GM18502 (cell line): ENCODE measurements at regions not wholly inside any gene's neighbourhood (a gene's known extent, or its start where the extent isn't known, plus 50 kb on each side); places are given as distances from the start of the nearest gene placed in this dataset.
"Not testable (repeated sequence)": the region's sequence is repeated elsewhere in the genome, so short reads cannot be mapped to it uniquely, and the experiment has no call there.

Source experiments
- ATAC-seq: cut with Tn5 transposase; IDR thresholded peaks from one replicate; pipeline ENCODE4 v1.9.1; 2021; ENCODE audit warnings: mild to moderate bottlenecking; ENCODE audit not compliant: unreplicated experiment, poor library complexity

DNA sequence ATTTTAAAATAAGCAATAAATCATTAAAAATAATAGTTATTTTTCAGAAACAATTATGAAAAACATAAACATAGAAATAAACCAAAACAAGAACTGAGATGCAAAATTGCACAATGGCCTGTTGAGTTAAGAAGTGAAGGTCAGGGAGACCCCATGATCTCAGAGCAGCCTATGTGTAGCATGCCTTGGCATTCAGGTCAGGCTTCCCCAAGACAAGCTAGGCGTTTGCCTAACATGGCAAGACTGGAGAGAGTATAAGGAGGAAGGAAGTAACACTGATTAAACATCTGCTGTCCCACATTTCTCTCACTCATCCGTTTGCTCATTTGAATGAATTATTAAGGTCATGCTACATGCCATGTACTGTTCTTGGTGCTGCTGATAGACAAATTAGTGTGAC is 291.8 kb downstream of the TSHZ3 start:
- ATAC-seq = no peak

DNA sequence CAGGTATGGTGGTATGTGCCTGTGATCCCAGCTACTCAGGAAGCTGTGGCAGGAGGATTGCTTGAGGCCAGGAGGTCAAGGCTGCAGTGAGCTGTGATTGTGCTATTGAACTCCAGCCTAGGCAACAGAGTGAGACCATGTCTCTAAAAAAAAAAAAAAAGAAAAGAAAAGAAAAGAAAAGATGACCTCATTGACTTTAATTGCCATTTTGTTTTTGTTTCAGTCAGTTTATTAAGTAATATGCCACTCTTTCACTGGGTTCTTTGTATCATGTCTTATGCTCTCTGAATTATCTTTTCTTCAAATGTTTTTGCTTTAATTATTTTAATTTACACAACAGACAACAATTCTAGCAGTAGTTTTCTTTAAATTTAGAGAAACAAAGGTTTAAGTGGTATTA is 293.8 kb downstream of the TSHZ3 start:
- no peak for ATAC-seq

DNA sequence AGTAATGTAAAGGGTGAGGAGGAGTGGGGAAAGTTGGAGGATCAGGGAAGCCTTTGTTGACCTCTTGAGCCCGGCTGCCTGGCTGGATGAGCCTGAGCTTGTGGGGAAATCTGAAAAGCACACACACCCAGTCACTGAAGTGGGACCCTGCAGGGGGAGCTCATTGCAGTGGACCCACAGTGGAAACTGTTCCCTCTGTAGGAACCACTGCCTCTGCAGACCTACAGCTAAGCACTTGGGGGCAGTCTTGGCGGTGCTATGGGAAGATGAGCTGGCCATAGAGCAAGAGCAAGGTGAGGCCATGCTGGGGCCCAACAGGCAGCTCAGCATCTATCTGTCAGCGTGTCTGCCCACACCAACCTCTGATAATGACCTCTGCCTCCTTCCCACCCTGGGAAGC is 294.8 kb downstream of the TSHZ3 start:
- ATAC-seq = no peak

GRCh38 chr19:31049431-31049830 is 299.8 kb downstream of the TSHZ3 start:
- ATAC-seq = no peak

- ATAC-seq = no peak
Measured at GRCh38 chr19:31046024-31046423, 303.2 kb downstream of the TSHZ3 start.

GRCh38 chr19:31041461-31041860 is 307.8 kb downstream of the TSHZ3 start:
- no peak for ATAC-seq

DNA sequence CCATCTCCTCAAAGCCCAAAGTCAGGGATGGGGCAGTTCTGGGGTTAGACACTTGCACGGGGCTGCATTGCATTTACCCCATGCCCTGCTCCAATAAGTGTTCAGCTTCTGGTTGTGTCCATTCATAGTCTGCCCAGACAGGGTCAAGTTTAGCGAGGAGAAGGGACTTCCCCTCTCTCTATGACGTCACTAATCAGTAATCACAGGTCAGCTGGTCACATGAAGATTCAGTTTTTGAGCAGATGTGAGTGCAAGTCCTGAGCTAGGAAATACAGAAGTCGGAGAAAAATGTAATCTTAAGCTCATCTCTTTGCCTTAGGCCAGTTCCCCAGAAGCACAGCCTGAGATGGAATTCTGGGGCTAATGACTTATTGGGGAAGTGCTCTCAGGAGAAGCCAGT is 310.1 kb downstream of the TSHZ3 start:
- ATAC-seq = no peak

DNA sequence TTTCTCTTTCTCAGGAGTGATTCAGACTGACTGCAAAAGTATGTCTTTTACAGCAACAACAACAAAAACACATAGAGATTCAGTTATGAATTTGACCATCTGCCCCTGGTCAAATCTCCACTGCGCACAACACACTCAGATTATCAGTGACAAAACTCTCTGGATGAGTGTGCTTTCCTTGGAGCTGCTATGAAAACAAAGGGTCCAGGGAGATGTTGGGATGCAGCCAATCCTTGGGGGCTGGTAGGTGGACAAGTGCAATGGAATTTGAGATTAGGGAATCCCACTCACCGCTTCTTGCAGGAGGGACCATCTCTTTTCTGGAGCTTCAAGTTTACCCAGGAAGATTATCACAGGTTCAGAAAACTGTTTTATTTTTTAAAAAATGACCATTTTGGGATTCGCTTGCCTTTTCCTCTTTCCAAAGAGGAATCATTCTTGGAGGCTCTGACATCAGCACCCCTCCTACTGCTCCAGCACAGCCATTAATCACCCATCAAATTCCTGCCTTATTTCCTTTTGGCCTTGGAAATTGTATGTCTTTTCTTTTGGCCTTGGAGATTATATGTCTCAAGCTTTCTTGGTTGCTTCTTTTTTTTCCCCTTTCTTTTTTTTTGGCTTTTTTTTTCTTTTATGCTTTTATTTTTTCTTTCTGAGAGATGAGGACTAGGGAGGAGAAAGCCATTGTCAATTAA is 311.8 kb downstream of the TSHZ3 start:
- ATAC-seq = no peak

GRCh38 chr19:31031455-31031854 is 317.8 kb downstream of the TSHZ3 start:
- ATAC-seq = not testable (repeated sequence)

- no peak for ATAC-seq
Measured at GRCh38 chr19:31023038-31023437, 326.2 kb downstream of the TSHZ3 start.

- ATAC-seq = no peak
Measured at GRCh38 chr19:31018936-31019335, 330.3 kb downstream of the TSHZ3 start.

- ATAC-seq = no peak
Measured at GRCh38 chr19:31015778-31016177, 333.5 kb downstream of the TSHZ3 start.

GRCh38 chr19:31014668-31015067 is 334.6 kb downstream of the TSHZ3 start:
- ATAC-seq = no peak

DNA sequence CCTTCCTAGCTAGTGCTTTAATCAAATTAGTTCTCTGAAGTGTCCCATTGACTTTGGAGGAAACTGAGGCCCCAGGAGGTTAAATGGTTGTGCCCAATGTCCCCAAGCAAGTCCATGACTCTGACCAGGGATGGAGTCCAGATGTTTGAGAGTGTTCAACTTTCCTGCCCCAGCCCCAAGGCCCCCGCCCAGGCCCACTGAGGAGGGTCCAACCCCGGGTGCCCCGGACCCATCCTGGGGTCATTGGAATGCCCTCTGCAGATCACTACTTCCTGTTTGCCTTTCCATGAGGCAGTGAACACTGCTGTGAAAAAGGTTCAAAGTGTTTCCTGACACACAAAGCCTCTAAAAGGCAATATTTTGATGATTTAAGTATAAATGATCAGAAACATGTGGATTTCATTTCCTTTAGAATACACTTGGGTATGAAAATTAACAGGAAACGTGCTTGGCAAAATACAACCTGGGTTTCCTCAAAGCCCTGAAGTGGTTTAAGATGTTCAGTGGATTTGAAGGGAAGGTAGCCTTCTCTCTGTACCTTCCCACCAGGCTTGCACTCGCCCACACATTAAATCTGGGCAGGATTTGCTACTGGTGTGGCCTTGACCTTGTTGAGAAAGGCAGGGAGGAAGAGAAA is 335.7 kb downstream of the TSHZ3 start:
- ATAC-seq = no peak

- ATAC-seq = no peak
Measured at GRCh38 chr19:31002518-31003244, 346.6 kb downstream of the TSHZ3 start.

DNA sequence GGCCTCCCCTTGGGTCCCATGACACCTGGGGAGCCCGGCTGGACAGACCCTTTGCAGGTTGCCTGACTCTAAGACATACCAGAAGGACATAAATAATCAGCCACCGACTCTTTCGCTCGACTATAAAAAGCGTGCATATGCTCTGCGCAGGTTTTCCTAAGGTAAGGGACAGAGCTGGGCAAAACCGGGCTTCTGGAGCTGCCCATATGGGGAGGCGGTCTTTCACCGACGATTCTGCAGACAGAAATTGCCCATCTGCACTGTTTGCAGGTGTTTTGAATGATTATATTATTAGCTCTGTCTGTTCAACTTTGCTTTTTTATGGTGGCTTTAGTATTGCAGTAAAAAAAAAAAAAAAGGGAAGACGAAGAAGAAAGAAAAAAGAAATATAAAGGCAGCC is 347.2 kb downstream of the TSHZ3 start:
- ATAC-seq = no peak

GRCh38 chr19:31000913-31001312 is 348.3 kb downstream of the TSHZ3 start:
- no peak for ATAC-seq

- no peak for ATAC-seq
Measured at GRCh38 chr19:30999726-31000125, 349.5 kb downstream of the TSHZ3 start.

- no peak for ATAC-seq
Measured at GRCh38 chr19:30997222-30997621, 352.0 kb downstream of the TSHZ3 start.

GRCh38 chr19:30978639-30979038 is 370.6 kb downstream of the TSHZ3 start:
- no peak for ATAC-seq

GRCh38 chr19:30969591-30969990 is 379.6 kb downstream of the TSHZ3 start:
- ATAC-seq = no peak
